ENCODE measurements at regions not wholly inside any gene's neighbourhood (a gene's known extent, or its start where the extent isn't known, plus 50 kb on each side); places are given as distances from the start of the nearest gene placed in this dataset.

DNA sequence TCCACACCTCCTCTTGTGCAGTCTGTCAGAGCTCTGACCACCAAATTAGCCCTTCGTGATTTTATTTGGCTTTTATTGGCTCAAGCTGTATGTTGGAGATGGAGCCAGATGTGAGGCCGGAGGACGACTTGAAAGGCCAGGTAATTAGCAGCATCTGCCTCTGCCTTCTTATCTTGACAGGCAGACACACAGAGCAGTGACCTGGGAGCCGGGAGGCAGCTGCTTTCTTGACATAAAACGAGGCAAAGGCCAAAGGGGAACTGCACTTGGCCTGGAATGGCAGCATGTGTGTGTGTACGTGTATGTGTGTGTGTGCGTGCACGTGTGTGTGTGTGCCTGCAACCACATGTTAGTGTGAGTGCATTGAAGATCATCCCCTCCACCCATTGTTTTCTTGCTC lies 56.9 kb upstream of the BRD7 start:
- Histone ChIP-seq H3K79me2 (no peaks in the 10 kb centered on the region), H4K20me1 (ENCODE audit: insufficient read depth, poor library complexity, severe bottlenecking) (no peaks in the 10 kb centered on the region), H3K4me3 (no peak overlapping the region), H3K9me3 (ENCODE audit: low read depth) (no peaks in the 10 kb centered on the region), H3K27me3 (no peaks in the 10 kb centered on the region), H3K9me2 (replicated peaks; ENCODE audit: insufficient read depth) (no peaks in the 10 kb centered on the region), H3K4me1 (ENCODE audit: insufficient read depth) (no peaks in the 10 kb centered on the region), H3K27ac (no peak overlapping the region), H2AFZ (no peak overlapping the region), H3K36me3 (replicated peaks; ENCODE audit: insufficient read depth, low read depth) (no peaks in the 10 kb centered on the region), H3K4me2 (no peak overlapping the region)
- DNase-seq (ENCODE audit: low spot score), result no peak
- TF ChIP-seq, protein P1, sequence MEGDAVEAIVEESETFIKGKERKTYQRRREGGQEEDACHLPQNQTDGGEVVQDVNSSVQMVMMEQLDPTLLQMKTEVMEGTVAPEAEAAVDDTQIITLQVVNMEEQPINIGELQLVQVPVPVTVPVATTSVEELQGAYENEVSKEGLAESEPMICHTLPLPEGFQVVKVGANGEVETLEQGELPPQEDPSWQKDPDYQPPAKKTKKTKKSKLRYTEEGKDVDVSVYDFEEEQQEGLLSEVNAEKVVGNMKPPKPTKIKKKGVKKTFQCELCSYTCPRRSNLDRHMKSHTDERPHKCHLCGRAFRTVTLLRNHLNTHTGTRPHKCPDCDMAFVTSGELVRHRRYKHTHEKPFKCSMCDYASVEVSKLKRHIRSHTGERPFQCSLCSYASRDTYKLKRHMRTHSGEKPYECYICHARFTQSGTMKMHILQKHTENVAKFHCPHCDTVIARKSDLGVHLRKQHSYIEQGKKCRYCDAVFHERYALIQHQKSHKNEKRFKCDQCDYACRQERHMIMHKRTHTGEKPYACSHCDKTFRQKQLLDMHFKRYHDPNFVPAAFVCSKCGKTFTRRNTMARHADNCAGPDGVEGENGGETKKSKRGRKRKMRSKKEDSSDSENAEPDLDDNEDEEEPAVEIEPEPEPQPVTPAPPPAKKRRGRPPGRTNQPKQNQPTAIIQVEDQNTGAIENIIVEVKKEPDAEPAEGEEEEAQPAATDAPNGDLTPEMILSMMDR (IDR thresholded peaks at IDR 0.05; ENCODE audit: poor library complexity), result no peak
- TF ChIP-seq EZH2 (IDR thresholded peaks at IDR 0.05; ENCODE audit: borderline replicate concordance) (no peak), EZH2phosphoT487 (IDR thresholded peaks at IDR 0.05; ENCODE audit: low read depth, severe bottlenecking, unreplicated experiment) (no peak)
- WGBS (ENCODE audit: low lambda C conversion rate, missing lambda C conversion rate), result 25% methylated on average over 8 of the region's 8 CpGs

- DNase-seq (ENCODE audit: low spot score), result no peak
- H3K4me2 ChIP-seq, result no peak overlapping the region
Measured at GRCh38 chr16:50425044-50425443, 56.3 kb upstream of the BRD7 start.

DNA sequence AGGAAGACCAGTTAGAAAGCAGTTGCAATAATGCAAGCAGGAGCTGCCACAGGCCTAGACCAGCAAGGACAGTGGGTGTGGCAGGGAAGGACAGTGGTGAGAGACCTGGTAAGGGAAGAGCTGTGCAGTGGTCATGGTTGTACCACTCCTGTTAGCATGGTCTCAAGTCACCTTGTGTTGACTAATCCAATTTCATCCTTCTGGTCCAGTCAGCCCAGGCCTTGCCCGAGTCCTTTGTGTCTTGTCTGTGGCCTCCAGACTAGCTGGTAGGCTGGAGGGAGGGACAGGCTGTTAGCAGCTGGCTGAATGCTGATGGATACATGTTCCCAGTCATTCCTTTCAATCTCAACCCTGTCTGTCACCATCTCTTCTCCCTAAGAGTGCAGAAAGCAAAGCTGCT lies 54.1 kb upstream of the BRD7 start:
- H3K9me3 ChIP-seq (ENCODE audit: low read depth), result peaks cover 13% of the 10 kb centered on the region
- H4K20me1 ChIP-seq (ENCODE audit: insufficient read depth, poor library complexity, severe bottlenecking), result no peaks in the 10 kb centered on the region
- H3K9me2 ChIP-seq (replicated peaks; ENCODE audit: insufficient read depth), result no peaks in the 10 kb centered on the region
- H3K27ac ChIP-seq, result no peak overlapping the region
- no peak overlapping the region for H3K4me2 ChIP-seq
- H3K4me3 ChIP-seq, result no peak overlapping the region
- TF ChIP-seq EZH2phosphoT487 (IDR thresholded peaks at IDR 0.05; ENCODE audit: low read depth, severe bottlenecking, unreplicated experiment), result no peak
- TF ChIP-seq, protein P1 (IDR thresholded peaks at IDR 0.05; ENCODE audit: poor library complexity), result no peak
- TF ChIP-seq EZH2 (IDR thresholded peaks at IDR 0.05; ENCODE audit: borderline replicate concordance), result no peak
- H3K4me1 ChIP-seq (ENCODE audit: insufficient read depth), result no peaks in the 10 kb centered on the region
- H3K79me2 ChIP-seq, result no peaks in the 10 kb centered on the region
- WGBS (ENCODE audit: low lambda C conversion rate, missing lambda C conversion rate), result 88% methylated on average over 1 of the region's 1 CpG
- no peak for DNase-seq (ENCODE audit: low spot score)
- H2AFZ ChIP-seq, result no peak overlapping the region
- H3K27me3 ChIP-seq, result no peaks in the 10 kb centered on the region
- H3K36me3 ChIP-seq (replicated peaks; ENCODE audit: insufficient read depth, low read depth), result no peaks in the 10 kb centered on the region

More at GRCh38 chr16:50425044-50425443, 56.3 kb upstream of the BRD7 start:
- H2AFZ ChIP-seq, result no peak overlapping the region
- no peak overlapping the region for H3K4me3 ChIP-seq
- no peak overlapping the region for H3K27ac ChIP-seq
- WGBS (ENCODE audit: low lambda C conversion rate, missing lambda C conversion rate), result 97% methylated on average over 3 of the region's 3 CpGs
- H3K27me3 ChIP-seq, result no peaks in the 10 kb centered on the region
- no peaks in the 10 kb centered on the region for H3K79me2 ChIP-seq
- no peaks in the 10 kb centered on the region for H3K9me2 ChIP-seq (replicated peaks; ENCODE audit: insufficient read depth)
- TF ChIP-seq, protein P1 (IDR thresholded peaks at IDR 0.05; ENCODE audit: poor library complexity), result no peak
- TF ChIP-seq EZH2phosphoT487 (IDR thresholded peaks at IDR 0.05; ENCODE audit: low read depth, severe bottlenecking, unreplicated experiment), result no peak
- TF ChIP-seq EZH2 (IDR thresholded peaks at IDR 0.05; ENCODE audit: borderline replicate concordance), result no peak
- no peaks in the 10 kb centered on the region for H3K4me1 ChIP-seq (ENCODE audit: insufficient read depth)
- H4K20me1 ChIP-seq (ENCODE audit: insufficient read depth, poor library complexity, severe bottlenecking), result no peaks in the 10 kb centered on the region
- no peaks in the 10 kb centered on the region for H3K36me3 ChIP-seq (replicated peaks; ENCODE audit: insufficient read depth, low read depth)
- H3K9me3 ChIP-seq (ENCODE audit: low read depth), result peaks cover 3% of the 10 kb centered on the region

DNA sequence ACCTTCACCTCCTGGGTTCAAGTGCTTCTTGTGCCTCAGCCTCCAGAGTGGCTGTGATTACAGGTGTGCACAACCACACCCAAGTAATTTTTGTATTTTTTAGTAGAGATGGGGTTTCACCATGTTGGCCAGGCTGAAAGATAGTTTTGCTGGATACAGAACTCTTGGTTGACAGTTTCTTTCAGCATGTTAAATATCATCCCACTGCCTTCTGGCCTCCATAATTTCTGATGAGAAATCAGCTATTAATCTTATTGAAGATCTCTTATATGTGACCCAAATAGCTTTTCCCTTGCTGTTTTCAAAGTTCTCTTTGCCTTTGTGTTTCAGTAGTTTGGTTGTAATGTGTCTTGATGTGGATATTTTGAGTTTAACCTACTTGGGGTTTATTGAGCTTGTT lies 50.3 kb upstream of the BRD7 start:
- Histone ChIP-seq H3K36me3 (replicated peaks; ENCODE audit: insufficient read depth, low read depth) (no peaks in the 10 kb centered on the region), H3K27me3 (no peaks in the 10 kb centered on the region), H3K4me3 (no peak overlapping the region), H3K9me3 (ENCODE audit: low read depth) (peaks cover 20% of the 10 kb centered on the region), H3K79me2 (no peaks in the 10 kb centered on the region), H3K4me2 (no peak overlapping the region), H4K20me1 (ENCODE audit: insufficient read depth, poor library complexity, severe bottlenecking) (no peaks in the 10 kb centered on the region), H2AFZ (no peak overlapping the region), H3K27ac (no peak overlapping the region), H3K9me2 (replicated peaks; ENCODE audit: insufficient read depth) (no peaks in the 10 kb centered on the region), H3K4me1 (ENCODE audit: insufficient read depth) (no peaks in the 10 kb centered on the region)
- TF ChIP-seq EZH2phosphoT487 (IDR thresholded peaks at IDR 0.05; ENCODE audit: low read depth, severe bottlenecking, unreplicated experiment) (no peak), EZH2 (IDR thresholded peaks at IDR 0.05; ENCODE audit: borderline replicate concordance) (no peak)
- TF ChIP-seq, protein P1 (IDR thresholded peaks at IDR 0.05; ENCODE audit: poor library complexity), result no peak
- no peak for DNase-seq (ENCODE audit: low spot score)

Data from hepatocyte (in vitro differentiated cells).